Medulla oblongata (tissue), 1 donor: ENCODE measurements at regions not wholly inside any gene's neighbourhood (a gene's known extent, or its start where the extent isn't known, plus 50 kb on each side); places are given as distances from the start of the nearest gene placed in this dataset.

Experiments
- DNase-seq: peaks from one replicate; pipeline ENCODE4 v3.0.0-alpha.2; 2015; ENCODE audit errors: extremely low spot score

GRCh38 chr3:56899078-56899477, 97.3 kb upstream of the ARHGEF3 start:
- DNase-seq = no peak

- no peak for DNase-seq
Measured at GRCh38 chr3:56896357-56896756, 94.6 kb upstream of the ARHGEF3 start.

GRCh38 chr3:56894881-56895431, 93.2 kb upstream of the ARHGEF3 start:
- DNase-seq = peak; percentile 89

GRCh38 chr3:56890448-56891091, 88.8 kb upstream of the ARHGEF3 start:
- DNase-seq = no peak

GRCh38 chr3:56889131-56889530, 87.4 kb upstream of the ARHGEF3 start:
- DNase-seq = no peak

GRCh38 chr3:56887402-56888025, 85.8 kb upstream of the ARHGEF3 start:
- DNase-seq = no peak

GRCh38 chr3:56886314-56886713, 84.6 kb upstream of the ARHGEF3 start:
- no peak for DNase-seq

GRCh38 chr3:56885879-56886278, 84.1 kb upstream of the ARHGEF3 start:
- DNase-seq = no peak

GRCh38 chr3:56885453-56885852, 83.7 kb upstream of the ARHGEF3 start:
- no peak for DNase-seq

GRCh38 chr3:56884387-56884786, 82.6 kb upstream of the ARHGEF3 start:
- no peak for DNase-seq

- no peak for DNase-seq
Measured at GRCh38 chr3:56883828-56884227, 82.1 kb upstream of the ARHGEF3 start.

- DNase-seq = no peak
Measured at GRCh38 chr3:56882896-56883295, 81.1 kb upstream of the ARHGEF3 start.

GRCh38 chr3:56881841-56882240, 80.1 kb upstream of the ARHGEF3 start:
- no peak for DNase-seq

GRCh38 chr3:56880720-56881575, 79.2 kb upstream of the ARHGEF3 start:
- no peak for DNase-seq

GRCh38 chr3:56879436-56880215, 77.9 kb upstream of the ARHGEF3 start:
- DNase-seq = no peak

- no peak for DNase-seq
Measured at GRCh38 chr3:56878074-56878473, 76.3 kb upstream of the ARHGEF3 start.

GRCh38 chr3:56876916-56877315, 75.2 kb upstream of the ARHGEF3 start:
- no peak for DNase-seq

GRCh38 chr3:56874269-56874668, 72.5 kb upstream of the ARHGEF3 start:
- no peak for DNase-seq

- no peak for DNase-seq
Measured at GRCh38 chr3:56870436-56870835, 68.7 kb upstream of the ARHGEF3 start.

- no peak for DNase-seq
Measured at GRCh38 chr3:56869157-56869889, 67.6 kb upstream of the ARHGEF3 start.

- no peak for DNase-seq
Measured at GRCh38 chr3:56868706-56869105, 67.0 kb upstream of the ARHGEF3 start.
